ENCODE measurements at regions not wholly inside any gene's neighbourhood (a gene's known extent, or its start where the extent isn't known, plus 50 kb on each side); places are given as distances from the start of the nearest gene placed in this dataset.
A peak's percentile ranks its signal among the peaks of the same experiment; 100 is the strongest.

DNA sequence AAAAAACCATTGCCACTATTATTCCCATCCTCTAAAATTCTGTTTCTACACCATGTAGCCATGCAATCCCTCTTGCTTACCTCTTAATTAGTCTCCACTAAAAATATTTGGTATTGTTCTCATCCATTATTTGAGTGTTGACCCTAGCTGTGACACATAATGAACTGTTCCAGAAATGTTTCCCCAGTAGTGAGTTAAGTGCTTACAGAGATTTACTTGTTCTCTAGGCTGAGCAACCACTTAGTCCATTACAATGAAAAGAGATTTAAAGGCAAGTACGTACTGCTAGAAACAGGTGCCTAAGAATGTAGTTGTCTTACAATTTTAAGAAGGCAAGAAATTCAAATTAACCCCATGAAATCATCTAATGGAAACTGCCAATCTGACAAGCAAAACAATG lies 112.7 kb upstream of the PTPN13 start:
- DNase-seq (ENCODE audit: extremely low spot score in 2 of 2) = no peak
- Histone ChIP-seq H3K4me1 (no peaks in the 10 kb centered on the region), H3K36me3 (no peaks in the 10 kb centered on the region), H3K9me3 (no peaks in the 10 kb centered on the region), H3K27ac (no peak overlapping the region), H3K4me3 (no peak overlapping the region), H3K27me3 (no peaks in the 10 kb centered on the region)
- TF ChIP-seq CTCF (IDR thresholded peaks at IDR 0.05) (no peak), POLR2A (IDR thresholded peaks at IDR 0.05) (no peak), POLR2AphosphoS5 (IDR thresholded peaks at IDR 0.05; ENCODE audit: insufficient read depth in 1 of 2, low read depth in 1 of 2) (no peak)
- intact Hi-C loops (cut with DNase I) = no loop called here

DNA sequence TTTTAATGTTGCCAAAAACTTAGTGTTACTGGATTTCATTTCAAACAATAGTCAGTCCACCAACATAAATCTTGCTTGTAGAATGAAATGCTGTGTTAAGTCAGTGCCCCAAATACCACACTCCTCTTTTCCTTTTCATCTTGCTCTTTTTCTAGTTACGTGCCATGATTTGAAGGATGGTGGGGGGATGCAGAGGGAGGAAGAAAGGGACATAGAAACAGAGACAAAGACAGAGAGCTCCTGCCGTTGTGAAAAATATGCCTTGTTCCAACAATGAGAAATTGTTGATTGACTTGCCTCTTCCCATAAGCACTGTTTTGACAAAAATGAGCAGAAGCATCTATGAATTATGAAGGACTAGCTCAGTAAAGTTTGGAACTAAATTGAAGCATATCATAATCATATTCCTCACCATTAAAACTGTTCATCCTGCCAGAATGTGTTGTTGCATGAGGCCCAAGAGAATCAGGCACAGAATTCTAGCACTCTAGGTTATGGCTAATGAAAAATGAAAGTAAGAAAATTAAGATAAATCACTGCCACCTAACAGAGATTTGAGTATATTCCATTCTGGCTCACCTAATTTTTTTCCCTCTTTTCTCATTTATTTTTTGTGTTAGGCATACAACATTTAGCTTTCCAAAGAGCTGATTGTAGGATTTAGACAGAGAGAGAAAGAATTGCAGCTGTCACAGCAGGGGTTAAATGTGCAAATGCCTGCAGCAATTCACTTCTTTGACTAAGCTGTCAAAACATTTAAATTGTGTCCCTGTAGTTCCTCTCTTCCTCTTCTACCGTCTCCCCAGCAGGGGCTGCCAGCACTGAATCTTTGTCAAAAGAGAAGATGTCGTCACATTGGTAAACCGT lies 111.6 kb upstream of the PTPN13 start:
- Histone ChIP-seq H3K9me3 (no peaks in the 10 kb centered on the region), H3K36me3 (no peaks in the 10 kb centered on the region), H3K27me3 (no peaks in the 10 kb centered on the region), H3K4me1 (no peaks in the 10 kb centered on the region), H3K4me3 (peak overlapping the region in 1 of 2 donors; percentile 10), H3K27ac (peak overlapping the region; percentile 26)
- intact Hi-C loops (cut with DNase I) = no loop called here
- no peak for DNase-seq (ENCODE audit: extremely low spot score in 2 of 2)
- TF ChIP-seq CTCF (IDR thresholded peaks at IDR 0.05) (no peak), POLR2AphosphoS5 (IDR thresholded peaks at IDR 0.05; ENCODE audit: insufficient read depth in 1 of 2, low read depth in 1 of 2) (no peak), POLR2A (IDR thresholded peaks at IDR 0.05) (no peak)

DNA sequence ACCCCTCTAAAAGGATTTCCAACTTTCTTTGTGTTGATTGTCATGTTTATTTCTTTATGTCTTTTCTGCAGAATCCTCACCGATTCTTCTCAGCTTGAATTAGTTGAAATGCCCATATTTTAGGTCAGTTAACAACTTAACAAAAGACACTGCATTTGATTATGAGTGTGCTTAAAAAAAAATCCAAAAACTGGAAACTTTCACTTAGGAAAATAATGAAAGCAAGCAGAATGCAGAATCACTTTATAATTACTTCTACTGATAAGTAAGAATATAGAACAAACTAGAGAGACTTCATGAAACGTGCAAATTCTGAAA lies 111.0 kb upstream of the PTPN13 start:
- peak overlapping the region; percentile 26 for H3K27ac ChIP-seq
- H3K4me3 ChIP-seq = peak overlapping the region in 1 of 2 donors; percentile 10
- intact Hi-C loops (cut with DNase I) = no loop called here
- H3K27me3 ChIP-seq = no peaks in the 10 kb centered on the region
- DNase-seq (ENCODE audit: extremely low spot score in 2 of 2) = no peak
- H3K9me3 ChIP-seq = no peaks in the 10 kb centered on the region
- no peaks in the 10 kb centered on the region for H3K36me3 ChIP-seq
- H3K4me1 ChIP-seq = no peaks in the 10 kb centered on the region
- TF ChIP-seq CTCF (IDR thresholded peaks at IDR 0.05) = no peak

- H3K27me3 ChIP-seq = no peaks in the 10 kb centered on the region
- no peak for DNase-seq (ENCODE audit: extremely low spot score in 2 of 2)
Measured at GRCh38 chr4:86483773-86484172, 110.3 kb upstream of the PTPN13 start.

More at GRCh38 chr4:86483773-86484172, 110.3 kb upstream of the PTPN13 start:
- intact Hi-C loops (cut with DNase I) = no loop called here
- H3K9me3 ChIP-seq = no peaks in the 10 kb centered on the region
- no peak overlapping the region for H3K27ac ChIP-seq
- H3K36me3 ChIP-seq = no peaks in the 10 kb centered on the region
- no peaks in the 10 kb centered on the region for H3K4me1 ChIP-seq
- no peak overlapping the region for H3K4me3 ChIP-seq
- no peak for TF ChIP-seq CTCF (IDR thresholded peaks at IDR 0.05)
- no peak for TF ChIP-seq POLR2A (IDR thresholded peaks at IDR 0.05)
- no peak for TF ChIP-seq POLR2AphosphoS5 (IDR thresholded peaks at IDR 0.05; ENCODE audit: insufficient read depth in 1 of 2, low read depth in 1 of 2)

Data from vagina (tissue), 2 donors.